ENCODE measurements at regions not wholly inside any gene's neighbourhood (a gene's known extent, or its start where the extent isn't known, plus 50 kb on each side); places are given as distances from the start of the nearest gene placed in this dataset.
A peak's percentile ranks its signal among the peaks of the same experiment; 100 is the strongest.

DNA sequence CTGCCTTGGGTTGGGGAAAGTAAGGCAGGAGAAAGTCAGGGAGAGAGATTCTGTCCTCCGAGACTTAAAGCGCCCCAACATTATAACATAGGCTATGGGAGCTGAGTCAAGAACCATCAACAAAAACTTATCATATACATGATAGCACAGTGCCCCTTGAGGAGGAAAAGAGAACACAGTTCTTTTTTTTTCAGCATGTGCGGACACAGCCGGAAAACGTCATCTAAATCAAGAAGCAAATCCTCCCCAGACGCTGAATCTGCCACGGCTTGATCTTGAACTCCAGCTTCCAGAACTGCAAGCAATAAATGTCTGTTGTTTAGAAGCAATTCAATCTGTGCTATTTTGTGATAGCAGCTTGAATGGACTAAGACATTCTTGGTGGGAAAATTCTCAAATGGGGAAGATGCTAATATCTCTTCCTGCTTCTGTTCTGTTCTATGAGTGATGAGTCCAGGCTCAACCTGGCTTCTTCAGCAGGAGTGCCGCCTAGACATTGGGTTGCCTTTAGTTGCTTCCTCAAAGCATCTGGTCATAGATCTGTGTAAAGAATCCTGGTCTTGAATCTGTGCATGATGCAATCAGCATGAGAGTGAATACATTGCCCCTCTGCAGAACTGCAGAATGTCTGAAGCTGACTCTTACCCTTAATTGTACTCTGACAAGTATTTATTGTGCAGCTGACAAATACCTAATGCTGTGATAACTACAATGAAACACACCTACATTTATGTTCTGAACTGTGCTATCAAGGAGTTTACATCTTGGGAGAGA lies 549.8 kb upstream of the PRKX start:
- DNase-seq (ENCODE audit: insufficient read length, low spot score), result no peak
- no peak for FAIRE-seq
- TF ChIP-seq POU2F2 (IDR thresholded peaks at IDR 0.05; ENCODE audit: low read depth, low read length), result no peak
- TF ChIP-seq POLR2AphosphoS5 (IDR thresholded peaks at IDR 0.05; ENCODE audit: low read depth, low read length), result no peak
- no peak for TF ChIP-seq POLR2A (IDR thresholded peaks at IDR 0.05; ENCODE audit: low read depth, low read length)
- TF ChIP-seq PAX5 (IDR thresholded peaks at IDR 0.05; ENCODE audit: insufficient read depth, low read length, severe bottlenecking), result no peak
- TF ChIP-seq TAF1 (IDR thresholded peaks at IDR 0.05; ENCODE audit: low read depth, low read length), result no peak
- TF ChIP-seq SPI1 (IDR thresholded peaks at IDR 0.05; ENCODE audit: low read depth, low read length), result no peak

GRCh38 chrX:4253092-4253491 lies 539.6 kb upstream of the PRKX start:
- TF ChIP-seq POLR2AphosphoS5 (IDR thresholded peaks at IDR 0.05; ENCODE audit: low read depth, low read length) (no peak), POU2F2 (IDR thresholded peaks at IDR 0.05; ENCODE audit: low read depth, low read length) (no peak), SPI1 (IDR thresholded peaks at IDR 0.05; ENCODE audit: low read depth, low read length) (peak; percentile 41; the same call in 1 of the 2 replicates), POLR2A (IDR thresholded peaks at IDR 0.05; ENCODE audit: low read depth, low read length) (no peak)
- DNase-seq (ENCODE audit: insufficient read length, low spot score) (no peak), FAIRE-seq (no peak)

GRCh38 chrX:4249401-4249800 lies 536.0 kb upstream of the PRKX start:
- FAIRE-seq, result no peak
- TF ChIP-seq POLR2A (IDR thresholded peaks at IDR 0.05; ENCODE audit: low read depth, low read length), result no peak
- no peak for TF ChIP-seq PAX5 (IDR thresholded peaks at IDR 0.05; ENCODE audit: insufficient read depth, low read length, severe bottlenecking)
- TF ChIP-seq SPI1 (IDR thresholded peaks at IDR 0.05; ENCODE audit: low read depth, low read length), result no peak
- no peak for TF ChIP-seq POU2F2 (IDR thresholded peaks at IDR 0.05; ENCODE audit: low read depth, low read length)
- no peak for TF ChIP-seq TAF1 (IDR thresholded peaks at IDR 0.05; ENCODE audit: low read depth, low read length)
- no peak for TF ChIP-seq POLR2AphosphoS5 (IDR thresholded peaks at IDR 0.05; ENCODE audit: low read depth, low read length)
- DNase-seq (ENCODE audit: insufficient read length, low spot score), result no peak

DNA sequence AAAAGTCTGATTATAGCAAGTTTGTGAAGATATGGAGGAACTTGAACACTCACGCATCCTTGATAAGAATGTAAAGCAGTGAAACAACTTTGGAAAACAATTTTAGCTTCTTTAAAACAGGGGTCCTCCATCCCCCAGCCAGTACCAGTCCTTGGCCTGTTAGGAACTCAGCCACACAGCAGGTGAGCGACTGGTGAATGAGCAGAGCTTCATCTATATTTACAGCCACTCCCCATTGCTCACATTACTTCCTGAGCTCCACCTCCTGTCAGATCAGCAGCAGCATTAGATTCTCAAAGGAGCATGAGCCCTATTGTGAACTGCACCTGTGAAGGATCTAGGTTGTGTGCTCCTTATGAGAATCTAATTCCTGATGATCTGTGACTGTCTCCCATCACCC lies 530.3 kb upstream of the PRKX start:
- no peak for TF ChIP-seq POU2F2 (IDR thresholded peaks at IDR 0.05; ENCODE audit: low read depth, low read length)
- TF ChIP-seq POLR2A (IDR thresholded peaks at IDR 0.05; ENCODE audit: low read depth, low read length), result no peak
- no peak for TF ChIP-seq SPI1 (IDR thresholded peaks at IDR 0.05; ENCODE audit: low read depth, low read length)
- no peak for TF ChIP-seq POLR2AphosphoS5 (IDR thresholded peaks at IDR 0.05; ENCODE audit: low read depth, low read length)
- TF ChIP-seq TAF1 (IDR thresholded peaks at IDR 0.05; ENCODE audit: low read depth, low read length), result no peak
- TF ChIP-seq PAX5 (IDR thresholded peaks at IDR 0.05; ENCODE audit: insufficient read depth, low read length, severe bottlenecking), result no peak
- DNase-seq (ENCODE audit: insufficient read length, low spot score) (no peak), FAIRE-seq (no peak)

DNA sequence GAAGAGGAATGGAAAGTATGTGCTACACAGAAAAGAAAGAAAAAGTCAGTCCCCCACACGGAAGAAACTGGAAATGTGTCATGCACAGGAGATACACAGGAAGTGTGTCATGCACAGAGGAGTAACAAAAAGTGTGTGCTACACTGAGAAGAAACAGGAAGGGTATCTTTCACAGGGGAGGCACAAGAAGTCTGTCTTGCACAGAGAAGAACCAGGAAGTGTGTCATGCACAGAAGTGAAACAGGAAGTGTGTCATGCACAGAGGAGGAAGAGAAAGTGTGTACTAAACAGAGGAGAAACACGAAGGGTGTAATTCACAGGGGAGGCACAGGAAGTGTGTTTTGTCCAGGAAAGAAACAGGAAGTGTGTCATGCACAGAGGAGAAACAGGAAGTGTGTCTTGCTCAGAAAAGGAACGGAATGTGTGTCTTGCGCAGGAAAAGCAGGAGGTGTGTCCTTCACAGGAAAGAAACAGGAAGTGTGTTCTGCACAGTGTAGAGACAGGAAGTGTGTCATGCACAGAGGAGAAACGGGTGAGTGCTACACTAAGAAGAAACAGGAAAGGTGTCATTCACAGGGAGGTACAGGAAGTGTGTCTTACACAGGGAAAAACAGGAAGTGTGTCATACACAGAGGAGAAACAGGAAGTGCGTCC lies 527.2 kb upstream of the PRKX start:
- DNase-seq (ENCODE audit: insufficient read length, low spot score) (no peak), FAIRE-seq (no peak)
- TF ChIP-seq SPI1 (IDR thresholded peaks at IDR 0.05; ENCODE audit: low read depth, low read length) (0 out of 2 replicates have a peak, but pooled peaks have one; percentile 24), POU2F2 (IDR thresholded peaks at IDR 0.05; ENCODE audit: low read depth, low read length) (no peak)

- no peak for TF ChIP-seq POLR2AphosphoS5 (IDR thresholded peaks at IDR 0.05; ENCODE audit: low read depth, low read length)
- TF ChIP-seq TAF1 (IDR thresholded peaks at IDR 0.05; ENCODE audit: low read depth, low read length), result no peak
- TF ChIP-seq SPI1 (IDR thresholded peaks at IDR 0.05; ENCODE audit: low read depth, low read length), result 0 out of 2 replicates have a peak, but pooled peaks have one; percentile 14
- TF ChIP-seq POLR2A (IDR thresholded peaks at IDR 0.05; ENCODE audit: low read depth, low read length), result no peak
- TF ChIP-seq PAX5 (IDR thresholded peaks at IDR 0.05; ENCODE audit: insufficient read depth, low read length, severe bottlenecking), result no peak
- no peak for TF ChIP-seq POU2F2 (IDR thresholded peaks at IDR 0.05; ENCODE audit: low read depth, low read length)
- DNase-seq (ENCODE audit: insufficient read length, low spot score) (no peak), FAIRE-seq (peak; percentile 64)
These were observed 526.4 kb upstream of the PRKX start for GRCh38 chrX:4239650-4240540.

DNA sequence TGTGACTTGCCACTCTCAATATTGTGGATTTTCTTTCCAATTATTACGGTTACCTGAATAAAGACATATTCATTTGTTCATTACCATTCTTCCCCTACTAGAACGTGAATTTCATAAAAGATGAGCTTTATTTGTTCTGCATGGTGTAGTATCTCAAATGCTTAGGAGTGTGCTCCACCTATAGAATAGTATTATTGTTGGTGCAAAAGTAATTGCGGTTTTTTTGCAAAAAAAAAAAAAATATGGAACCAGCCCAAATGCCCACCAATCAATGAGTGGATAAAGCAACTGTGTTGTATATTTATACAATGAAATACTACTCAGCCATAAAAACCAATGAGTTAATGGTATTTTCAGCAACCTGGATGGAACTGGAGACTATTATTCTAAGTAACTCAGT lies 525.5 kb upstream of the PRKX start:
- no peak for TF ChIP-seq POLR2A (IDR thresholded peaks at IDR 0.05; ENCODE audit: low read depth, low read length)
- FAIRE-seq (no peak), DNase-seq (ENCODE audit: insufficient read length, low spot score) (no peak)

- no peak for TF ChIP-seq PAX5 (IDR thresholded peaks at IDR 0.05; ENCODE audit: insufficient read depth, low read length, severe bottlenecking)
- no peak for TF ChIP-seq POU2F2 (IDR thresholded peaks at IDR 0.05; ENCODE audit: low read depth, low read length)
- TF ChIP-seq POLR2AphosphoS5 (IDR thresholded peaks at IDR 0.05; ENCODE audit: low read depth, low read length), result no peak
- no peak for TF ChIP-seq SPI1 (IDR thresholded peaks at IDR 0.05; ENCODE audit: low read depth, low read length)
- no peak for TF ChIP-seq POLR2A (IDR thresholded peaks at IDR 0.05; ENCODE audit: low read depth, low read length)
- TF ChIP-seq TAF1 (IDR thresholded peaks at IDR 0.05; ENCODE audit: low read depth, low read length), result no peak
- no peak for DNase-seq (ENCODE audit: insufficient read length, low spot score)
- no peak for FAIRE-seq
These were observed 511.6 kb upstream of the PRKX start for GRCh38 chrX:4225086-4225485.

GRCh38 chrX:4206941-4207340 lies 493.5 kb upstream of the PRKX start:
- DNase-seq (ENCODE audit: insufficient read length, low spot score) (no peak), FAIRE-seq (peak; percentile 40)
- TF ChIP-seq POLR2AphosphoS5 (IDR thresholded peaks at IDR 0.05; ENCODE audit: low read depth, low read length) (no peak), TAF1 (IDR thresholded peaks at IDR 0.05; ENCODE audit: low read depth, low read length) (no peak), SPI1 (IDR thresholded peaks at IDR 0.05; ENCODE audit: low read depth, low read length) (no peak), POLR2A (IDR thresholded peaks at IDR 0.05; ENCODE audit: low read depth, low read length) (no peak), PAX5 (IDR thresholded peaks at IDR 0.05; ENCODE audit: insufficient read depth, low read length, severe bottlenecking) (no peak), POU2F2 (IDR thresholded peaks at IDR 0.05; ENCODE audit: low read depth, low read length) (no peak)

Data from GM12891 (cell line).